NCI-H1436 treated with DMSO at 0.1 percent for 48 hours (cell line): ENCODE measurements at regions not wholly inside any gene's neighbourhood (a gene's known extent, or its start where the extent isn't known, plus 50 kb on each side); places are given as distances from the start of the nearest gene placed in this dataset.
"Not testable (repeated sequence)": the region's sequence is repeated elsewhere in the genome, so short reads cannot be mapped to it uniquely, and the experiment has no call there.

Experiments used
- DNase-seq: peaks from one replicate; lab custom pipeline; 2025; lab: John Stamatoyannopoulos, UW

DNA sequence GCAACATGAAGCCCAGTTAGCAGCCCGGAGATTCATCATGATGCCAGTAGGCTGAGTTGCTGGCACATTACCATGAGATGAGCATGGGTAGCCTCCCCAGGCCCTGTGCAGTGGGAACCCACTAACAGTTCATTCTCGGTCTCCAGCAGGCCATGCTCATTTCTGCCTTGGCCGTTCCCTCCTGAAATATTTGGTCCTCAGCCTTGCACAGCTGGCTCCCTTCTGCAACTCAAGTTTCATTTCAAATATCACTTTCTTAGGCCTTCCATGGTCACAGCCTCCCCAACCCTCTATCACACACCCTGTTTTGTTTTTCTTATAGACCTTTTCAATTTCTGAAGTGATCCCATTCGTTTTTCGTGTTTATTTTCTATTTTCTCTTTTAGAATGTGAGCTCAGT lies 125.4 kb upstream of the VLDLR start:
- DNase-seq: no peak

DNA sequence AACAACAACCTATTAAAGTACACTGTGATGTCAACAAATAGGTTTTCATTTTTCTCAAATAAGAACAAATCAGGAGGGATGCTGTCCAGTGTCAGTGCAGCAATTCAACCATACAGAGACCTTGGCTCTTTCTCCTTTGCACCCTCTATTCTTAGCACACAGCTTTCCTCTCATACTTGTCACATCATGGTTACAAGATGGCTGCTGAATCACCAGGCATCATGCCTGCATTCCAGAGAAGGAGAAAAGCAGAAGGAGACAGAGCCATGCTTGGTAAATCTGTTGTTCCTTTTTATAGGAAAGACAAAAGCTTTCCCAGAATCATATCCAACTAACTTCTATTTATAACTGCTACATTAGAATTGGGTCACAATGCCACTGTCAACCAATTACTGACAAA lies 124.7 kb upstream of the VLDLR start:
- DNase-seq: no peak

DNA sequence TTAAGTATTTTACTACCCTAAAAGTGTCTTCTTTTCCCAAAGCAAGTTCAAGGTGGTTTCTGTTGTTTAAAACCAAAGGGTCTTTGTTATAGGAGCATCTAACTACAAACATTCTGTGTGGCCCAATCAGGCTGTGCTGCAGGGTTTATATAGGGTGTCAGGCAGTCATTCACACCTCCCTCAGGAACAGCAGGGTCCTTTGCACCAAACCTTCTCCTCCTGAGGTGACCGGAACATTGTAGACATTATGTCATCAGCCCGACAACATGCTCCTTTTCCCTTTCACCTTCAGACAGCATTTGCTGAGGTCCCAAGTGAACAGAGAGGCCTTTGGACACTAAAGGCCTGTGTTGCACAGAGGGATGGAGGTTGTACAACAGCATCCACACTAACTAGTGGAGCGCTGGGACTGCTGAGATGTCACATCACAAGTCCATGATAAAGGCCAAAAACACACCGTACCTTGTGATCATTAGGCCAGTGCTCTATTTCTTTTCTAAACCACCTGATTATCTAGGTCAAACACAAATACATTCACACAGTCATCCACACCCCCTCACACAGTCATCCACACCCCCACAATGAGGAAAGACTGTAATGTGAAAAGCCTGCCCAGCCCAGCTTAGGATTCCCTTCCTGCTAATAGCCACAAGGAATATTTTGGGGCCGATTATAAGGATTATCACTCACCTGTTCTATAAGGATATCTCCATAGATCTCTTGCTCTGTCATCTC lies 123.8 kb upstream of the VLDLR start:
- no peak for DNase-seq

DNA sequence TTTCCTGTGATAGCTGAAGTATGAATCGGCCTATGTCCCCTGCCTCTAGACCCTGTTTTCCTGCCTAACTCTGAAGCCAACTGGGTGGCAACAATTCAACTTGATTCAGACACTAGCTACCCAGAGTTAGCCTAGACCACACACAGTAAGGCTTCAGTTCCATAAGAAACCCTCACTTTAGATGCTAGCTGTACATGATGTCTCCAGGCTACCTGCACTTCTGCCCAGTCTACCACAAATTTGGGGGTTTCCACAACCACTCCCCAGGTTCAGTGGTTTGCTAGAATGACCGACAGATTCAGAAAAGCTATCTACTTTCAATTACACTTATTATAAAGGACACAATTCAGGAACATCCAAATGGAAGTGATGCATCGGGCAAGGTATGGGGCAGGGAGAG lies 119.4 kb upstream of the VLDLR start:
- DNase-seq: no peak

DNA sequence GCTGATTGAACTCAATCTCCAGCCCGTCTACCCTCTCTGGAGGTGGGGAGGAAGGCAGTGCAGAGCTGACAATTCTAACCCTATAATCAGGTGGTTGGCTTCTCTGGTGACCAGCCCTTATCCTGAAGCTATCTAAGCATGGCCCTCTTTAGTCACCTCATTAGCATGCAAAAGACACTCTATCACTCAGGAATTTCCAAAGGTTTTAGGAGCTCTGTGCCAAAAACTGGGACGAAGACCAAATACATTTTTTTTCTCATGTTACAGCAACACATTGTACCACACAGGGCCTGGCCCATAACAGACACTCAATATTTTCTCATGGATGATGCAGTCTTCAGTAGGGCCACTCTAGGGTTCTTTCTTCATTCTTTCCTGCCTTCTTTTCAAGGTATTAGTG lies 118.8 kb upstream of the VLDLR start:
- no peak for DNase-seq

DNA sequence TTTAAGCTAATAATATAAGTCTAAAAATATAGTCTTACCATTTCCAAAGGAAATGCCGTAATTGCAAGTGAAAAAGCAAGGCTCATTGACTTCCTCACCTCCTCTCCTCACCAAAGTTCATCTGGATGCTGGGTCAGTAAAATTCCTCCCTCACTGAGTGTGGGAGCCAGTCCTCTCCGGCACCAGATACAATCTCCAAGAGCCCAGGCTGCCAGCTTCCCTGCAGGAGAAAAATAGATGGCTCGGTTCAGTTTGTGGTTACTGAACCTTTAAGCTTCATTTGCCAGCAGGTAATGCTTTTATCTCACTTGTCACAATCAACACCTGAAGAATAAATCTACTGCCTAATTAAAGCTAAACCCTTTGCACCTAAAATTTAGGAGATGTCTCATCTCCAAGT lies 115.3 kb upstream of the VLDLR start:
- no peak for DNase-seq

DNA sequence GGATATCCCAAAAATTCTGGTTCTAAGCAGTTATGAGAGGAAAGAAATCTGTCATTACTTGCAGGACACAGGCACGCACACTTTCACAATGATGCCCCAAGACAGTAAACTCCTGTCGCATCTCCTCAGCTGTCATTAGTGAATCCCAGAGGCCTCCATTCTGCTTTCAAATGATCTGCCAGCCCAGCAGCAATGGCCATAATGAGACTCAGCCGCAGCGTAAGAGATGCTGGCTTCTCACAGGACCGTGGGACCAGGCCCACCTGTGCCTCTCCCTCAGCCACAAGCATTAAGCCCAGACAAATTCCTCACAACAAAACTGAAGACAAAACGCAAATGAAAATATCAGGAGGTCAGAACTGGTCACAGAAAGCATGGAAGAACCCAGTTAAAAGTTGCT lies 98.0 kb upstream of the VLDLR start:
- DNase-seq: no peak

DNA sequence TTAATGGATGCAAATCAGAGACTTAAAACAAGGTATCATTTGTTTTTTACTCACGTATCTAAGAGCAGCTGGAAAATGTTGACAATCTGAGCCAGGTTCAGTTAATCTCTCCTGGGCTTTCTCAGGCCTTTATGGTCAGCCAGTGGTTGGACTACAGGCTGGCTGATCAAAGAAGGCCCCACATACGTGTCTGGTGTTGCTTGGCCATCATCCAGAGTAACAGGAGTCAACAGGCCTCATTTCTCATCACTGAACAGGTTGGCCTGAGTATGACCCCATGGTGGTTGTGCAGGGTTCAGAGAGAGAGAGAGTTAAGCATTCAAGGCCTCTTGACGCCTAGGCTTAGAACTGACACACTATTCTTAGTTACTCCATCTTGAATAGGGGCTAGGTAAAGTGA lies 97.0 kb upstream of the VLDLR start:
- no peak for DNase-seq

DNA sequence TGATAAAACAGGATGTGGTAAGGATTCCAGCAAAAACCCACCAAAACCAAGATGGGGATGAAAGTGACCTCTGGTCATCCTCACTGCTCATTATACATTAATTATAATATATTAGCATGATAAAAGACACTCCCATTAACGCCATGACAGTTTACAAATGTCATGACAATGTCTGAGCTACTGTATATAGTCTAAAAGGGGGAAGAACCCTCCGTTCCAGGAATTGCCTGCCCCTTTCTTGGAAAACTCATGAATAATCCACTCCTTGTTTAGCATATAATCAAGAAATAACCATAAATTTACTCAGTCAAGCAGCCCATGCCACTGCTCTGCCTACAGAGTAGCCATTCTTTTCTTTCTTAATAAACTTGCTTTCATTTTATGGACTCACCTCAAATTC lies 96.4 kb upstream of the VLDLR start:
- DNase-seq: no peak

DNA sequence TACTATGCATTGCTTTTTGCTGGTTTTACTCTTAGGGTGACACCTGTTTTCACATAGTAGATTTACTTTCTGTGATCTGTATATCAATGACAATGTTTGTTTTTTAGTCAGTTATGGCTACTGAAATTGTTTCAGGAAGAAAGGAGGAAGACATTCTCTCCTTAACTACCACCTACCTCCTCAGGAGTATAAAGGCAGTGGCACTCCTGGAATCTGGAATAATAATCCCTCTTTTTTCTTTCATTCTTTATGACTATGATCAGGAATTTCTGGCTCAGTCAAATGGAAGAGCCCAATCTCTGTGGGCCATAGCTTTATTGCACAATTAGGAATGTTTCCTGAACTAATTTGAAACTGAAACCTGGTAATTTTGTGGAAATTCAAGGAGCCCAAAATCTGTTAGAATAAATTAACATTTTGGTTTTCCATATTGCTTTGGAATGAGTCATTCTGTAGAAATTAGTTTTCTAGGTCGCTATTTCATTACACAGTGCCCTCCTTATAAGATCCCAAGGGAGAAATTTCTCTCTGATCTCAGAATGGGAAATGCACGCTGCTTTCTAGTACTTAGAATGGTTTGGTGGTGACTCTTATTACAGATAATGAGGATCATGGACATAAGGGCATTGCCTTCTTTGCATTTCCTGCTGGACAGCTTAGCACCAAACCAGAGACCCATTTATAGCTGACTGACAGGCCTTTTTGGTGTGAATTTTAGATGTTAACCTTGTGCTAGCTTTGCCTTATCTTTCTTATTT lies 95.3 kb upstream of the VLDLR start:
- DNase-seq: no peak

DNA sequence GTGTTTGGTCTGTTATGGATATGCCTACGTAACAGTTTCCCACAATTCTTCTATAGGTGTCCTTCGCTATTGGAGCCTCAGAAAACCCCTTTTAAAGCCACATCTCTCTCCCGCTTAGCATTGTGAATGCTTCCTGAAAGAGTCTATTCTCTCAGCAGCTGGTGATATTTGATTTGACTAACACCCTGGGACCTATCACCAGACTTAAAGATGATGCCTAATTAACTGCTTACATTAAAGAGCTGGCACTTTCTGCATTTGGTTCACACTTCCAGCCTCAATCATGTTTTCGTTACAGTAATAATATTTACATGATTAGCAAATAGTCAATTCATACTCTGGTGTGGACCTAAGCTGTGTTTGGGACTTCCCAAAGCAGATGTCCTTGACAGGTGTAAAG lies 90.1 kb upstream of the VLDLR start:
- DNase-seq: no peak

DNA sequence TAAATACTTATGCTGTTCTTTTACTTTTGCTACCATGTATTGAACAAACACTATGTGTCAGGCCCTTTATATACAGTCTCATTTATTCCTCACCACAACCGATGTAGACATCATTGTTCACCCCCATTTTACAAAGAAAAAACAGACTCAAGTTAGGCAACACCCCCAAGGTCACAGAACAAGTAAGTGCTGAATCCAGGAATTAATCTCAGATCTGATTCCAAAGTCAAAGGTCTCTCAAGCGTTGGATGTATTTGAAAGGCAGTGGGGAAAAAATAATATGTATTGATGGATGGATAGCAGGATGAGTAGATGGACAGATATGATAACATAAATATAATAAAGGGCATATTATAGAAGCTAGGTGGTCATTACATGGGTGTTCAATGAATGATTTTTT lies 85.1 kb upstream of the VLDLR start:
- no peak for DNase-seq

DNA sequence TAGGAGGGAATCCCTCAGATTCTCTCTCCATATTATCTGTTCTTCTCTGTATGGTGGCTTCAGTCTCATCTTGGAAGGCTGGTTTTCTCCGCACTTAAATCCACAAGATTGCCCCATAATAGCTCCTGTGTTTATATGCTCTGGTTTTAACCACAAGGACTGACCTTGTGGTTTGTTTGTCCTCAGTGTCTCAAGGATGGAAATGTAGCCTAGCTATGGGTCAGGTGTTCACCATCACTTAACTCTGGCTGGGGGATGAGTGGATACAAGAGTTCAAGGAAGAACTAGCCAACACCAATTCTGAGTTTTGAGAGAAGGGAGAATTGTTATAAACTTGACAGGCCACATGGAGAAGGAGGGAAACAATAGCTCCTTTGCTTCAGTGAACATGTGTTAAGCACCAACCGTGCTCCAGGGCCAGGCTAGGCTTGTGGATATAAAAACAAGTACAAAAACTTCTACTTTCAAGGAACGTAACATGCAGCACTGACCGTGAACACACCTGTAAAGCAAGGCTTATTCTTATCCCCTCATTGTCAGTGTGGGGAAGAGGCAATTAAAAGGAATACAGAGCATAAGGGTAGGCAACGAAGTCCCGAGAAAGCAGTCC lies 75.6 kb upstream of the VLDLR start:
- no peak for DNase-seq

DNA sequence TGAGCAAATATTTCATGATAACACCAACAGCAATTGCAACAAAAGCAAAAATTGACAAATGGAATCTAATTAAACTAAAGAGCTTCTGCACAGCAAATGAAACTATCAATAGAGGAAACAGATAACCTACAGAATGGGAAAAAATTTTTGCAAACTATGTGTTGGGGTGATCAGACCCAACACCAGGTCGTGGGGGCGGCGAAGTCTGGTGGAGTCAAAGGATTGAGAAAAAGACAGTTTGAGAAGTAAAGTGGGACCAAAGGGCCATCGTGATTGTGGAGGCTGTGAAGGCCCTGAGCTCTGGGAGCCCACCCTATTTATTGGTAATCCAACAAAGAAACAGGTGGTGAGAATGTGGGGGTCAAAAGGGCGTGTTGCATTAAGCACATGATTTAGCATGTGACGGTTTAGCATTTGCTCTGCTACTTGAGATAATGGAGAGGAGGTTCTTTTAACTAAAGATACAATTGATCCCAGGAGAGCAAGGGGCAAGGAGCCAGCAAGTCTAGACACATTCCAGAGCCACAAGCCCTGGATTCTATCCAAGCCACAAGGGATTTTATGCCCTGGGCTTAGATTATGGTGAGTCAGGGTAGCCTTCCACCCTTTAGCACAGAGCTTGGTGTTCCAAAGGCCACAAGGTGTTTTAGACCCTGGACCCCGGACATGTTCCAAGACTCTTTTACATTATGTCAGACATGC lies 65.5 kb upstream of the VLDLR start:
- DNase-seq: not testable (repeated sequence)

DNA sequence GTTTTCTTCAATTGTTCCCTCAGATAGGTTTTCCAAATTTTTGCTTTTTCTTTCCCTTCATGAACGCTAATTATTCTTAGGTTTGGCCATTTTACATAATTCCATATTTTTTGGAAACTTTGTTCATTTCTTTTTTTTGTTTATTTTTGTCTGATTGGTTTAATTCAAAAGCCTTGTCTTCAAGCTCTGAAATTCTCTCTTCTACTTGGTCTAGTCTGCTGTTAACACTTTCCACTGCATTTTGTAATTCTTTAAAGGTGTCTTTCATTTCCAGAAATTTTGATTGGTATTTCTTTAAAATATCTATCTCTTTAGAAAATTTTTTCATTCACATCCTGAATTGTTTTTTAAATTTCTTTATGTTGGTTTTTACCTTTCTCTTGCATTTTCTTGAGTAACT lies 63.9 kb upstream of the VLDLR start:
- DNase-seq: no peak

DNA sequence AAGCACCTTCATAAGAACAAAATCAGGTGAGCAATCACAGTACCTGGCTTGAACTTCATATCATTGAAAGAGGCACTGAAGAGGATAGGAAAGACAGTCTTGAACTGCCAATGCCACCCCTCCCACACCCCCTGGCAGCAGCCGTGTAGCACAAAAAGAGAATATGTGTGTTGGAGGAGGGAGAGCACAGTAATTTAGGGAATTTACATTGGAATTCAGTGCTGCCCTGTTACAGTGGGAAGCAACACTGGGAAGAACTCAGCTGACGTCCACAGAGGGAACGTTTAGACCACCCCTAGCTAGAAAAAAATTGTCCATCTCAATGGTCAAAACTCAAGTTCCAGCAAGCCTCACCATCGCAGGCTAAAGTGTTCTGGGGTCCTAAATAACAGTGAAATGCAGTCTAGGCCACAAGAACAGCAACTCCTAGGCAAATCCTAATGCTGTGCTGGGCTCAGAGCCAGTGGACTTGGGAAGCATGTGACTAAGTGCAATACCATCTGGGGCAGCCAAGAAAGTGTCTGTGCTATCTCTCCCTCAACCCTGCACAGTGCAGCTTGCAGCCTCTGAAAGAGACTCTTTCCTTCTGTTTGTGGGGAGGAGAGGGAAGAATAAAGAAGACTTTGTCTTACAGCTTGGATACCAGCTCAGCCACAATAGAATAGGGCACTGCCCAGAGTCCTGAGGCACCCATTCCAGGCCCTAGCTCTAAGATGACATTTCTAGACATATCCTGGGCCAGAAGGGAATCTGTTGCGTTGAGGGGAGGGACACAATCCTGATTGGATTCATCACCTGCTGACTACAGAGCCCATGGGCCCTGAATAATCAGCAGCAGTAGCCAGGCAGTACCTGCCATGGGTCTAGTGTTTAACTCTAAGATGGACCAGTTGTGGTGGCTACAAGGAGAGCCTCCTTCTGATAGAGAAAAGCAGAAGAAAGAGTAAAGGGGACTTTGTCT lies 62.1 kb upstream of the VLDLR start:
- DNase-seq: no peak

DNA sequence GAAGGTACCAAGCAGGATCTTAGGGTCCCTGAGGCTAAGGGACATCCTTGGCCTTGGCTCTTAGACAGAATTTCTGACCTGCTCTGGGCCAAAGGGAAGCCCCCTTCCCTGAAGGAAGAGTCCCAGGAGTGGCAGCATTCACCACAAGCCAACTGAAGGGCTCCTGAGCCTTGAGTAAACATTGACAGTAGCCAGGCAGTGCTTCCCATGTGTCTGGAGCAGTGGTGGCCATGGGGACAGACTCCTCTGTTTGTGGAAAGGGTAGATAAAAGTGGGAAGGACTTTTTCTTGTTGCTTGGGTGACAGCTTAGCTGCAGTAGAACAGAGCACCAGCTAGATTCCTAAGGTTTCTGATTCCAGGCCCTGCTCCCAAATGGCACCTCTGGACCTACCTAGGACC lies 61.4 kb upstream of the VLDLR start:
- no peak for DNase-seq

DNA sequence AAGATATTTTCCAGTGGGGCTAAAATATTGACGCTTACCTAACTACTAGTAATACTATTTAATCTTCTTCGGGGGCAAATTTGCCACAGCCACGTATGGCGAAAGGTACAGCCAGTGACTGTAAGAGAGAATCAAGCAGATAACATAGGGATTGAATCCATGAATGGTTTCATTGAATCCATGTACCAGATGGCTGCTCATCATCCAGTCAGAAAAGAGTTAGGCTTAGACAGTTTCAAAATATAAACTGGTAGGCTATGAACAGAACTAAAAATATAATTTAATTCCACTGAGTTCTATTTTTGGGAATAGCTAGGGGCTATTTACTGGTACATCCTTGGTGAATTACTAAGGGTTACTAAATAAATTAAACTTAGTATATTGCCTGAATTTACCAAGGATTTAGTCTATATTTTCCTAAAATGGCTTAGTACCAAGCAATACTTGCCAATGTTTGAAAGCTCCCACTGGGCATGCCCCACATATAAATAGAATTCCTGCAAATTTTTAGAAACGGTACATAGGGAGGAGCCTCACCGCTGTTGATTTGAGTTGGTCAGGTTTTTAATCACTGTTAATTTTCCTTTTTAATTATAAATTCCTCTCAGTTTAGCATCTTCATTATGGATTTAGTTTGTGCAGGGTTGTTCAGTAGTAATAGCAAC lies 55.8 kb upstream of the VLDLR start:
- no peak for DNase-seq

DNA sequence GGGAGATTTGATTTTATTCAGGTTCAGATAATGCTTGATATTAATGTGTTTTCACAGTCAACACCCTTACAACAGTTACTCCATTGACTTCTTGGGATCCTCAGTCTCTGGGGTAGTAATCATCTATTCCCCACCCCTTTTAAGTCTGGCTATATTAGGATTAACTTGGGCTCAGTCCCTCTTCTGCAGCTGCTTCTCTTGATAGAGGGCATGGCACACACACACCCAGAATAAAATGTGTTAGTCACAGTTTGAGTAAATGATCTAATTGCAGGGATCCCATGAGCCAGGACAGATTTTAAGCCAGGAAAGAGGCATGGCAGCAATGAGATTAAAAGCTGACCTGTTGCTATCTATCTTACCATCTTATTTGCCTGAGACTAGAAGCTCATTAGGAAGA lies 53.7 kb upstream of the VLDLR start:
- DNase-seq: no peak

DNA sequence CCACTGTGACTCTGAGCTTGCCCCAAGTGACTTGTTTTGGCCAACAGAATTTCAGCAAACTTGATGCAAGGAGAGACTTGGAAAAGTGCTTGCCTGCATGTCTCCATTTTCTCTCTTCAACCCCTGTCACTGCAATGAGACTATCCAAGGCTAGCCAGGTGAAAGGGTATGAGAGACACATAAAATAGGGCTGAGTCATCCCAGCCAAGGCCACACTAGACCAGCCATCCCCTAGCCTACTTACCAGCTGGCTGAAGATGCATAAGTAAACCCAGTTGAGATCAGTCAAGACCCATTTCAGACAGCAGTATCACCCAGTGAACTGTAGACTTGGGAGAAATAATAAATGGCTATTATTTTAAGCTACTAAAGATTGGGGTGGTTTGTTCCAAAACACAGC lies 52.9 kb upstream of the VLDLR start:
- DNase-seq: no peak
